KG1 (cell line): ENCODE measurements at regions not wholly inside any gene's neighbourhood (a gene's known extent, or its start where the extent isn't known, plus 50 kb on each side); places are given as distances from the start of the nearest gene placed in this dataset.

ENCODE experiments used
- DNase-seq: peaks from one replicate; lab custom pipeline; 2025; lab: John Stamatoyannopoulos, UW

DNA sequence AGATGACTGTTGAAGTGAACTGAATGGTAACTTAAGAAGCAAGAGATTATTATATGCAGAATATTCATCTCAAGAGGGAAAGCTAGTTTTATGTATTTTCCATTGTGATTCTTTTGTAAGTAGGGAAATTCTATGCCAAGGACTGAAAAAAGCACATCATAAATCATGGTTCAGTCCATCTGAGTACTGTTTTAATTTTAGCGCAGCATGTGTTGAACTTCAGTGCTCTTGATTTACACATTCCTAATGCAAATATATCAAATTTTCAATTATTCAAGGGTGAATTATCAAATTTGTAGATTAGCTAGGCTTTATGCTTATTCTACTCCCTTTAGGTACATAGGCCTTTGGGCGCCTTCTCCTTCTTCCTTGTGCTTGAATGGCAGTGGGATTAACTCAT lies 50.3 kb upstream of the TCF12 start:
- DNase-seq, result no peak

- no peak for DNase-seq
Measured at GRCh38 chr15:56866803-56867202, 51.6 kb upstream of the TCF12 start.

DNA sequence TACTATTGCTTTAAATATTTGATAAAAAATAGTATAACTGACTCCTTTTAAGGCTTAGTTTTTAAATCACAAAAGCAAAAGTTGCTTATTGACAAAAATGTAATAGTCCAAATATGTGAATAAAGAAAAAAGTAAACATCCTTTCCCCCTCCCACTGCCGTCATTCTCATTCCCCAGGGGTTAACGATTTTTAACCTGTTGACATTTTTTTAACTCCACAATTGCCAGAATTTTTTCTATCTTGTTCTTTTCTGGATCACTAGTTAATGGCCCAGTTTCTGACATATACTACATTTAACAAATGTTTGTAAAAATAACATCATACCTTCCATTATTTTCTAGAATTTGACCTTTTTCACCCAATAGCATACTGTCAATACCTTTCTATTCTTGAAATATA lies 60.6 kb upstream of the TCF12 start:
- no peak for DNase-seq

GRCh38 chr15:56856934-56857333 lies 61.5 kb upstream of the TCF12 start:
- DNase-seq, result no peak

DNA sequence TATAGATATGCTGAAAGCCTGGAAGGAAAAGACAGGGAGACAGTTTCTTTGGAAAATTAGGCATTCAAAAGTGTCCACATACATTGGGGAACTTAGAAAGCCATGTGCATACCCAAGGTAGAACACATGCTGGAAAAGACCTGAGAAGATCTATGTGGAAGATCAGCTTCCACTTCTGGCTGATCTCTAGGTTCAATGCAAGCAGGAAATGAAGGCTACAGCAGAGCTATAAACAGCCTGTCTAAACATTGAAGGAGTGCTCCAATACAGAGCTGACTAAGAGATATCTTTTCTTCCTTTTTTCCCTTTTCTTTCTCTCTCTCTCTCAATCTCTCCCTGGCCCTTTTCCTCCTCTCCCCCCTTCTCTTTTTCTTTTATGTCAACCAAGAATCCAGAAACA lies 73.6 kb upstream of the TCF12 start:
- DNase-seq, result no peak

GRCh38 chr15:56844471-56844870 lies 74.0 kb upstream of the TCF12 start:
- DNase-seq, result no peak

DNA sequence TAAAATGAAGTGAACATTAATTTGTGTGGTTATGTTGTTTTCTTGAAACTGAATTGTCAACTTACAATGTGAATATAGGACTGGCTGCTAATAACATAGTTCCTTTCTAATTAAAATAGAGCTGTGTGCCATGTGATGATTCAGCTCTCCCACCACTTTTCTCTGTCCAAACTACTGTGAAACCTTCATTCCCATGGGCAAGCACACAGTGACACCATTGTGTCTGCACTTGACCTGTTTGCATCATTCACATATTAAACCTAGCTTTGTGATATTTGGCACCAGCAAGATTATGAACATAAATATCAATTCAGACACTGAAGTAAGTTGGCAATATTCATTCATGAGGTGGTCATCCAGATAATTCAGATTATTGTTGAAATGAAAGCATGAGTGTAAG lies 78.8 kb upstream of the TCF12 start:
- DNase-seq, result no peak

- DNase-seq, result no peak
Measured at GRCh38 chr15:56839099-56839498, 79.3 kb upstream of the TCF12 start.

DNA sequence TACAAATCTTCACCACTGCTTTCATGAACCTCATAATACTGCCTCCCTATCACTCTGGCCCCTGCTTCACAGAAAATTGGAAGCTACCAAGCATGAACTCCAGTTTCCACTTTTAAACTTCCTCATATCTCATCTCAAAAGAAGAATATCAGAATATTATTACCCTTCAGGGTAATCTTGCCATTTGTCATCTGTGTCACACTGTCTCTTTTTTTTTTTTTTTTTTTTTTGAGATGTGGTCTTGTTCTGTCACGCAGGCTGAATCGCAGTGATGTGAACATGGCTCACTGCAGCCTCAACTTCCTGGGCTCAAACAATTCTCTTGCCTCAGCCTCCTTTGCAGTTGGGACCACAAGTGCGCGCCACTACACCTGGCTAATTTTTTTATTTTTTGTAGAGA lies 80.4 kb upstream of the TCF12 start:
- DNase-seq, result no peak

DNA sequence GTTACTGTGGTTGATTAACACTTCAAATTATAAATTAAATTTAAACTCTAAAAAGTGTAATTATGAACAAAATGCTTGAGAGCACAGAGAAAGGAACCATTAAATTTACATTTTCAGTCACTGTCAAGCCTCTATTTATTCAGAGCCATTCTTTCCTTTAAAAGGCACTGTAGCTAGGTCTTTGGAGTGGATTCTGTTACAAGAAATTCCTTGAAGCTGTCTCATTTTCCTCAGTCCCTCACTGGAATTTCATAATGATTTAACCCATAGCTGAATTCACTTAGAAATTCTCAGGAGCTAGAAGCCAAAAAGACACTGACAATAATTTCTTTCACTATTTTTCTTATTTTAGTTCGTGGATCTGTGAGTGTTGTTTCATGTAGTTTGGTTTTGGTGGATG lies 81.2 kb upstream of the TCF12 start:
- no peak for DNase-seq

DNA sequence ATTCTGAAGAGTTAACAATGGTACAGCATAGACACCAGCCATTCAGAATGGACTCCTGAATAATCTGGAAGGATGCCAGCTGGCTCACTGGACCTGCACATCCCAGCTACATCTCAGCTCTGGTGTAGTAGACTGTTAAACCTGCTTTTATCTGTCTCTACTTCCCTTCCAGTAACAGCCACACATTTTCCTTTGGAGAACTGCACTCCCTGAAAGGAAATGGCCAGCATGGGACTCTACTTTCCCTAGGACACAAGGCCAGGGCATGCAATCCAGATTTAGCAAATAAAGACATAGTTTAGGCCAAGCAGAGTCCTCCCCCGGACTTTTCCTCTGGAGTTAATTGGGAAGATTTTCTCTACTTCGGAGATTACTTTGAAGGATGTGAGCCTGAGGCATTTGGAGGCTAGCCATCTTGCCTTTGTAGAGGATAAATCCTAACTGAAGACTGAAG lies 82.7 kb upstream of the TCF12 start:
- DNase-seq, result no peak

- no peak for DNase-seq
Measured at GRCh38 chr15:56832125-56832524, 86.3 kb upstream of the TCF12 start.

DNA sequence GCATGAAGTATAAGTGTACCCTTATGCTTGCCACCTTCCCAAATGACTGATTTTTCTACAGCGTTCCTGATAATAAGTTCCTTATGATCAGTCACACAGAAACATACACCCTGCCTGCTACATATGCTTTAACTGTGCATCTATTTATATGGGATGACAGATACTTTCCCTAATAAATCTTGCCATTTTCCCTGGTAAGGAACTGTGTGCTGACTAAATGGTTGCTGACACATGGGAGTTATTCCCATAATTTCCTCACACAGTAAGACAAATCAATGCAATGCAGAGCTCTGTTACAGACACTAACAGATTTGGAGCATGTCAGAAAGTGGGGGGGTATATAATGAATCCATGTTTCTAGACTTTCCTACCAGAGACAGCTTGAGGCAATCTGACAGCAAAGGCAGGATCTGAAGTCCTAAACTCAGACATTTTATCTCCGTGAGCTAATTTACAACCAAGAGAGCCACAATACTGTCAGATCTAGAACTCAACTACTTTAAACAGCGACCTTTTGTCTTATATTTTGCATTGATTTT lies 86.9 kb upstream of the TCF12 start:
- no peak for DNase-seq

DNA sequence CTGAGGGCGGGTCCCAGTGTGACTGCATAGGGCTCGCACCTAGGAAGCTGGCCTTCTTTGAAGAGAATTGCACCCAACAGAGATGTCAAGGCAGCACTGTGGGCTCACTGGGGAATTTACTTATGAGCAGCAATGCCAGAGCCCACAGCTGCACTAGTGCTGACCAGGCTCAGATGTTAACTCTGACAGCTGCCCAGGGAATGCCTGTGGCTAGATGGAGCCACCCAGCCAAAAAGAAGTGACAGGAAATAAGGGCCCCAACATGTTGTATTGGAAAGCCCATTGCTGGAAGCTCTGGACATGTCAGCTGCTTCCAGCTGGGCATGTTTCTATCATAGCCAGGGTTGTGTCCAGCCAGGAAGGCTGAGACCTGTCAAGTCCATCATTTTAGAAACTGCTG lies 90.9 kb upstream of the ZNF280D start:
- DNase-seq, result no peak

DNA sequence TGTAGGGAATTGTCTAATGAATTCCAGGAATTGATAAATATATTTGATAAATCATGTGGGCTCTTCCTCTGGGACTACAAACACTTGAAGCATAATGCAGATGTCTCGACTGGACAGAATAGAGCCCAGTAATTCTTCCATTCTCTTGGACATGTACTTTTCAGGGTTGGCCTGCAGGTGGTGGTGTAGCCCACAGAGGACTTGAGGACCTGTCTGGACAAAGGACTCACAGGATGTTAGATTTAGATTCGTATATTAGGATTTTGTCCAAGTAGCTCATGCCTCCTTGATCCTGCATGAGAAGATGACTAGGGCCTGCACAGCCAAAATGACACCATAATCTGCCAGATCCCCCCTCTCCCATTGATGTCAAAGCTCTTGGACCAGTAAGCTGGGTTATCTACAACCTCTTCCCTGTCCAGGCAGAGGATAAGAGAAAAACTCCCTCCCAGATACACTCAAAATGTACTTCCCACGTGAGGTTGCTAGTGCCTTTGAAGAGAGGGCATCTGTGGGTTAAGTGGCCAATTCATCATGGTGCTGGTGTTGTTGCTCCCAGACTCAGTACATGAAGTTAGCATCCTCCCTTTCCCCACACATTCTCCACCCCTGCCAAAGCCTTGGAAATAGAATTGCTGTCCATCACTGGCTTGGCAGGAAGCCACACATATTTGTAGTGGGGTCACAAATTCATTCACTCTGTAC lies 88.6 kb upstream of the ZNF280D start:
- DNase-seq, result no peak

DNA sequence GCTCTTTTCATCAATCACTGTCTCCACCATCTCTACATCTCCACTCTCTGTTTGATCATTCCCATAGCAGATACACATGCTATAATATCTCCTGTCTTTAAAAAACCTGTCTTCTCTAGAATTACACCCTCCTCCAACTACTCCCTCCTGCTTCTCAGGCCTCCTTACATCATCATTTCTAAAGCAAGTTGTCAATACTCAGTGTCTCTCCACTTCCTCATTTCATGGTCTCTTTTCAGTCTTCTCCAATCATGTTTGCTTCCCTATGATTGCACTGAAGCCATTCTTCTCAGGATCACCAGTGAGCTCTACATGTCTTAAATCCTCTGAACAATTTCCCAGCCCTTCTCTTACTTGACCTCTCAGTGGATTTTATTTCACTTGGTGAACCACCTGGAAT lies 87.0 kb upstream of the ZNF280D start:
- peak; percentile 24 for DNase-seq

DNA sequence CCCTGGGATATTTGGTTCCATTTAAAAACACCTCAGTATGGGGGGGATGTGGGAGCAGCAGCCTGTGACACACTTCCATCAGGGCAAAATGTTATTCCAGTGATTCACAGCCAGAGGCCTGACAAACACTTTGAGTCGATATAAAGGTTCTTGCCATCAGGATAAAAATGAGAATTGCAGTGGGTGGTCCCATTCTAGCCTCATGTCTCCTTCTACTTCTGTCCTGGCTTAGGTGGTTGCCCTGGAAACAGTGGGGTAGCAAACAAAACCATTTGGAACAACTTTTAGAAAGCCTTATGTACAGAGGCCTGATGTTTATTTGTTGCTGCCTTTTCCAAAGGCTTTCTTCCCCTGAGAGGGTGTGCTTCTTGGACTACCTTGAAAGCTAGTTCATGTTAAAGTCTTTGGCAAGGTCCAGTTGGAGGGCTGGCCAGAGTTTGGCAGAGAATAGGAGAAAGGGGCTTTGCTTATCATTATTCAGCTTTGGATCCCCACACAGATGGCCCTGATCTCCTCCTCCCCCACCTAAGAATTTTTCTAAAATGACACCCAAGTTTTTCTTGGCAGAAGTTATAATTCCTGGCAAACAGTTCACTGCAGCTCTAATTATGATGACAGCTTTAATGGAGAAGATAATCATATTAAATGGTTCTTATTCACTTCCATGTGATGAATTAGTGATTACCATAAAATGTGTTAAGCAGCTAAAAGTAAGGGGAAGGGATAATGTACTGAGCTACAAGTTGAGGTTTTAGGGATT lies 84.2 kb upstream of the ZNF280D start:
- DNase-seq, result no peak

DNA sequence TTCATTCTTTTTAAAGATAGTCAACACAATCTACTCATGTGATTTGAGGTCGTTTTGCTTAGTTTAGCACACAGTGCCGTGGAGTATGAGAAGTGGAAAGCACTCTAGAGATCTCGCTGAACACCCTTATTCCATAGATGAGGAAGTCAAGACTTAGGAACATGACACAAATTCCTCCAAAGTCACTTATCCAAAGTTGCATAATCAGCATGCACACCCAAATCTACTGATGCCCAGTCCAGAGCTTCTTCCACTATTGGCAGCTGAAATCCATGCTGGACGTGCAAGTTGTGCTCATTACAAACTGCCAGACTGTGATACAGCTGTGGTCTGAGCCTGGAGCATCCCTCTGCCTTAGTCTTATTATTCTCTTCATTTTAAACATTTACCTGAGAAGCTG lies 83.5 kb upstream of the ZNF280D start:
- DNase-seq, result no peak

DNA sequence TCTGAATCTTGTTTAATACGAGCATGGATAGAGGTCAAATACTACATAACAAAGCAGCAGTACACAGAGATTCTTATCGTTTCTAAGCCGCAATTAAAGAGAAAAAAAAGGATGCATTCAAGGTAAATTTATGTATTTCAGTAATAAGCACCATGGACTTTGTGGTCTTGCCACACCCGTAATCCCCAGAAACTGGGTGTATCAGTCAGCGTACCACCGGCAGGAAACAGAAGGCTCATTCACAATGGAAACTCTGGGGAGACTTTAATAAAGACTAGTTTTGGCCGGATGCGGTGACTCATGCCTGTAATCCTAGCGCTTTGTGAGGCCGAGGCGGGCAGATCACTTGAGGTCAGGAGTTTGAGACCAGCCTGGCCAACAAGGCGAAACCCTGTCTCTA lies 81.9 kb upstream of the ZNF280D start:
- DNase-seq, result peak; percentile 43

DNA sequence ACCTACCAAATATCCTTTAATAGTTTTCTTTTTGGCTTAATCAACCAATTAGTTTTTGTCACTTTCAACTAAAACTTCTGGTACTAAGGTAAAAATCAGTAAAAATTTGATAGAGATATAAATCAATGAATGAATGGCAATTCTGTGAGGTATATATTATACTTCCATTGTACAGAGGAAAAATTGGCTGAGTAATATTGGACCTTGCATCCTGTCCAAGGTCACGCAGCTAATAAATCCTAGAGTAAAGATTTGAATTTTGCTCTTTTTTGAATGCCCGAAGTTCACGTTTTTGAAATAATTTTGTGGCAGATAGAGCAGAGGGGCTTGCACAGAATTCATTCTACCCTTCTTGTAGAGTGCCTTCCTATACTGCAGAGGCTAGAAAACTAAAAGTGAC lies 81.1 kb upstream of the ZNF280D start:
- DNase-seq, result no peak

DNA sequence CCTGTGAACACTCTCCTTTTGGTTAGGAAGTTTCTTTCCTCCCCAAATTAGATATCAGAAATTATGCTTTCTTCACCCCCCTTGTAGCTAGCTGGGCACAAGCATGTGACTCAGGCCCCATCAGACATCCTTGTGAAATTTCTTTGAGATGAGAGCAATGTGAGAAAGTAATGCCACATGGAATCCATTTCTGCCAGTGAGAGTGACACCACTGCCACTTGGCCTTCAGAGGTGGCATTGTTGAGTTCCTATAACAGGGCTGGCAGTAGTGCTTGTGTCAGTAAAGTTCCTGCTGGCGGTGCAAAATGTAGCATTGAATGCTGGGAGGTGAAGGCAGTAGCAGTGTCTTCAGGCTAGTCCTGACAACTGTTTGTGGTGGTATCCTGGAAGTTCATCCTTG lies 80.7 kb upstream of the ZNF280D start:
- no peak for DNase-seq

DNA sequence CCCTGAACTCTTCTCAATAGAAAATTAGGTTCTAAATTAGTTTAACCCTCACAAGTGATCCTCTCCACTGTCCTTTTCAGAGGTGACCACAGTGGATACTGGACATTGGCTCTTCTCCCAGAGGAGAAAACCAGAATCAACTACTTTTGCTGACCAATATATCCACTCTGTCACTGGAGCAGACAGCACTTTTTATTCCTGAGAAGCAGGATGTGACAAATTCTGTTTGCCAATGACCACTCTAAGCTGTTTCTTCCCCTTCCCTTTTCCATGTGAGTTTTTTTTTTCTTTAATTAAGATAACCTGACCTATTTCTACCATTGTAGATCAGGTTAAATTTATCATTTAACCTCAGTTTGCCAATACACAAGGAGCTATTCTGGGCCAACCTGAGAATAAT lies 79.7 kb upstream of the ZNF280D start:
- no peak for DNase-seq

- DNase-seq, result no peak
Measured at GRCh38 chr15:56812221-56812620, 78.9 kb upstream of the ZNF280D start.

GRCh38 chr15:56811586-56811985 lies 78.3 kb upstream of the ZNF280D start:
- no peak for DNase-seq
